PFSK-1 (cell line): ENCODE measurements at regions not wholly inside any gene's neighbourhood (a gene's known extent, or its start where the extent isn't known, plus 50 kb on each side); places are given as distances from the start of the nearest gene placed in this dataset.

Source experiments
- FOXP2 ChIP-seq: optimal IDR thresholded peaks from 2 replicates; pipeline ENCODE3; 2011; ENCODE audit warnings: borderline replicate concordance, control low read depth, inconsistent platforms; ENCODE audit not compliant: insufficient read depth; ENCODE audit errors: extremely low read length, extremely low read depth
- POLR2AphosphoS5 ChIP-seq: IDR thresholded peaks from 2 replicates; pipeline ENCODE4 v1.6.1; 2012; ENCODE audit warnings: low read depth, mild to moderate bottlenecking, control low read depth, low read length, moderate library complexity
- SIN3A ChIP-seq: IDR thresholded peaks from 2 replicates; pipeline ENCODE4 v1.6.1; 2012; ENCODE audit warnings: mild to moderate bottlenecking, low read length, moderate library complexity, borderline replicate concordance; ENCODE audit not compliant: insufficient read depth
- TAF1 ChIP-seq: IDR thresholded peaks from 2 replicates; pipeline ENCODE4 v1.6.1; 2012; ENCODE audit warnings: low read length, control low read depth, borderline replicate concordance; ENCODE audit not compliant: insufficient read depth
- TF ChIP-seq, protein P1 (sequence below), 2 experiments: IDR thresholded peaks; 2 replicates each; pipeline versions ENCODE4 v1.6.1 to v1.8.0; 2011 to 2012; ENCODE audit warnings: low read depth in 2 of 2, low read length in 2 of 2, control low read depth in 1 of 2, inconsistent platforms in 1 of 2, mild to moderate bottlenecking in 1 of 2, moderate library complexity in 1 of 2; ENCODE audit not compliant: insufficient read depth in 1 of 2

- TF ChIP-seq SIN3A (no peak), FOXP2 (no peak), TAF1 (no peak), POLR2AphosphoS5 (no peak)
- TF ChIP-seq, protein P1, sequence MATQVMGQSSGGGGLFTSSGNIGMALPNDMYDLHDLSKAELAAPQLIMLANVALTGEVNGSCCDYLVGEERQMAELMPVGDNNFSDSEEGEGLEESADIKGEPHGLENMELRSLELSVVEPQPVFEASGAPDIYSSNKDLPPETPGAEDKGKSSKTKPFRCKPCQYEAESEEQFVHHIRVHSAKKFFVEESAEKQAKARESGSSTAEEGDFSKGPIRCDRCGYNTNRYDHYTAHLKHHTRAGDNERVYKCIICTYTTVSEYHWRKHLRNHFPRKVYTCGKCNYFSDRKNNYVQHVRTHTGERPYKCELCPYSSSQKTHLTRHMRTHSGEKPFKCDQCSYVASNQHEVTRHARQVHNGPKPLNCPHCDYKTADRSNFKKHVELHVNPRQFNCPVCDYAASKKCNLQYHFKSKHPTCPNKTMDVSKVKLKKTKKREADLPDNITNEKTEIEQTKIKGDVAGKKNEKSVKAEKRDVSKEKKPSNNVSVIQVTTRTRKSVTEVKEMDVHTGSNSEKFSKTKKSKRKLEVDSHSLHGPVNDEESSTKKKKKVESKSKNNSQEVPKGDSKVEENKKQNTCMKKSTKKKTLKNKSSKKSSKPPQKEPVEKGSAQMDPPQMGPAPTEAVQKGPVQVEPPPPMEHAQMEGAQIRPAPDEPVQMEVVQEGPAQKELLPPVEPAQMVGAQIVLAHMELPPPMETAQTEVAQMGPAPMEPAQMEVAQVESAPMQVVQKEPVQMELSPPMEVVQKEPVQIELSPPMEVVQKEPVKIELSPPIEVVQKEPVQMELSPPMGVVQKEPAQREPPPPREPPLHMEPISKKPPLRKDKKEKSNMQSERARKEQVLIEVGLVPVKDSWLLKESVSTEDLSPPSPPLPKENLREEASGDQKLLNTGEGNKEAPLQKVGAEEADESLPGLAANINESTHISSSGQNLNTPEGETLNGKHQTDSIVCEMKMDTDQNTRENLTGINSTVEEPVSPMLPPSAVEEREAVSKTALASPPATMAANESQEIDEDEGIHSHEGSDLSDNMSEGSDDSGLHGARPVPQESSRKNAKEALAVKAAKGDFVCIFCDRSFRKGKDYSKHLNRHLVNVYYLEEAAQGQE (IDR thresholded peaks at IDR 0.05; ENCODE audit: insufficient read depth in 1 of 2, low read depth in 2 of 2, low read length in 2 of 2), result no peak
Observed at GRCh38 chr2:215618145-215618544, 182.3 kb upstream of the FN1 start.

DNA sequence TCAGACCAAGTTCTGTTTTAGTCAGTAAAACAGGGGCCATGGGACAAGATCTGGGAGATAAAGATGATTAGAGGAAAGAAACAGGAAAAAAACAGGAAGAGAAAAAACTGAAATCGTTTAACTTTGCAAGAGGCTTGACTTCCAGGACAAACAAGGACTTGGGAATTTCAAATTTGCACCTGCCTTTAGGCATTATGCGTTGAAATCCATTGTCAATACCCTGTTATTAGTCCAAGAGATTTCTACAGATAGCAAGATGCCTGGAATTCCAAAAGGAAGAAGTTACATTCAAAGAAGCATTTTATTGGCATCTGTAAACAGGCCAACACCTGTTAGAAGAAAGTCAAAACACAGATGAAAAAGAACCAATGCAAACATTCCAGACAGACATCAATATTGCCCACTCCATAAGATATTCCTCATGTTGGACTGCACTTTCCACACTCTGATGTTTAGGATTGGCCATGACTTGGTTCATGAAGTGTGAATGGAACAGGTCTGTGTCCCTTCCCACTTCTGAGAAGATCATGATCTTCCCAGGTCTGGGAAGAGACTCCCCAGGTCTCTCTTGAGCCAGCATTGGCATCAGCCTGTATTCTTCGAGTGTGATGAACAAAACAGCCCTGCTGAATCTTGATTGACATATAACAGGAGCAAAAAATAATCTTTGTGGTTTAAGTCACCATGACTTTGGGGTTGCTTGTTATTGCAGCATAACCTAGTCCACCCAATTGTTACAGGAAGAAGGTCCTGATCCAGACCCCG, 181.4 kb upstream of the FN1 start:
- TF ChIP-seq TAF1, result no peak
- TF ChIP-seq FOXP2, result no peak
- TF ChIP-seq, protein P1 (IDR thresholded peaks at IDR 0.05; ENCODE audit: insufficient read depth in 1 of 2, low read depth in 2 of 2, low read length in 2 of 2), result no peak
- TF ChIP-seq SIN3A, result no peak
- no peak for TF ChIP-seq POLR2AphosphoS5

DNA sequence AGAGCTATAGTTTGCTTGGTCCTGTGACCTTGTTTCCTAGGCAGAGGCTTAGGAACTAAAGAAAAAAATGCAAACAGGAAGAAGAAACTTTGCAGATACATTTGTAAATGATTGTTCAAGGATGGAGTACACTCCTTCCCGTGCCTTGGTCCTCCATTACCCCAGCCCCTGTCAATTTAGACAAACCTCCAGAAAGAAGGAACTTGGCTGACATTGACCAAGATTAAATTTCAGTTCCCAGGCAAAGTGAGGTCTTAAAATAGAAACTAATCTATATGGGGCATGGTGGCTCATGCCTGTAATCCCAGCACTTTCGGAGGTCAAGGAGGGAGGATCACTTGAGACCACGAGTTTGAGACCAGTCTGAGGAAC, 179.9 kb upstream of the FN1 start:
- no peak for TF ChIP-seq POLR2AphosphoS5
- no peak for TF ChIP-seq FOXP2
- TF ChIP-seq SIN3A, result no peak
- TF ChIP-seq TAF1, result no peak
- TF ChIP-seq, protein P1 (IDR thresholded peaks at IDR 0.05; ENCODE audit: insufficient read depth in 1 of 2, low read depth in 2 of 2, low read length in 2 of 2), result no peak

- TF ChIP-seq, protein P1 (IDR thresholded peaks at IDR 0.05; ENCODE audit: insufficient read depth in 1 of 2, low read depth in 2 of 2, low read length in 2 of 2), result no peak
- TF ChIP-seq SIN3A (no peak), POLR2AphosphoS5 (no peak), TAF1 (no peak), FOXP2 (no peak)
Observed at GRCh38 chr2:215615067-215615802, 179.4 kb upstream of the FN1 start.
